WI38 (cell line): ENCODE measurements at regions not wholly inside any gene's neighbourhood (a gene's known extent, or its start where the extent isn't known, plus 50 kb on each side); places are given as distances from the start of the nearest gene placed in this dataset.

Experiments used
- H3K4me3 ChIP-seq: 2 replicates; pipeline ENCODE4 v1.5.1; 2011; ENCODE audit warnings: low read depth, mild to moderate bottlenecking, control low read depth, low read length
- TF ChIP-seq, protein P1 (sequence below): IDR thresholded peaks from 2 replicates; pipeline ENCODE4 v1.5.1; 2012; ENCODE audit warnings: low read depth, mild to moderate bottlenecking, control low read depth, low read length

DNA sequence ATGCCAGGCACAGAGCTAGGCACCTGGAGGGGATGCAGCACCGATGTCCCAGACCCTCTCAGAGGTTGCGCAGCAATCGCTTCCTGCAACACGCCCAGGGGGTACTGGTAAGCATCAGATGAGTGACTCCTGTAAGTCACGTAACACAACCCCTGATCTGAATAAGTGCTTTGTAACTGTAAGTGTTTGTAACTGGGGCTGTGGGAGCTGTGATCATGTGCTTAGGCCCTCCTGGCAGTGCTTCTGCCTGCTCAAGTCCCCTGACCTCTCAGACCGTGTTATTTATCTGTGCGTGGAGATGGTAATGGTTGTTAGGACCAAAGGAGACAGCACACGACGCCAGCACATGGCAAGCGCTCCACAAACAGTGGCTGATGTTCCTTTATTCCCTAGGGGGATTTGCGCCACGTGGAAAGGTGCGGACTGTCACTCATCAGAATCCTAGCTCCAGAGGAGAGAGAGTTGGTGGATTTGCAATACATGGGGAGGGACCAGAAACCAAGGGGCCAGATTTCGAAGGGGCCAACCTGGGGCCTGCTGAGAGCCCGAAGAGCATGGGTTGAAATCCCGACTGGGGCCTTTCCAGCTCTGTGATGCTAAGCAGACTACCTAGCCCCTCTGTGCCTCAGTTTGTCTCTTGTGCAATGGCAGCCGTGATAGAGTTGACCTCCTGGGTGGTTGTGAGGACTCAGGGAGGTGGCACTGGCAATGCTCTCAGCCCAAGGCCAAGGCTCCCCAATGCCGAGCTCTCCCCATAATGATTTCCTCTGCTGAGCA lies 151.8 kb downstream of the IRF8 start:
- H3K4me3 ChIP-seq: no peak overlapping the region
- TF ChIP-seq, protein P1, sequence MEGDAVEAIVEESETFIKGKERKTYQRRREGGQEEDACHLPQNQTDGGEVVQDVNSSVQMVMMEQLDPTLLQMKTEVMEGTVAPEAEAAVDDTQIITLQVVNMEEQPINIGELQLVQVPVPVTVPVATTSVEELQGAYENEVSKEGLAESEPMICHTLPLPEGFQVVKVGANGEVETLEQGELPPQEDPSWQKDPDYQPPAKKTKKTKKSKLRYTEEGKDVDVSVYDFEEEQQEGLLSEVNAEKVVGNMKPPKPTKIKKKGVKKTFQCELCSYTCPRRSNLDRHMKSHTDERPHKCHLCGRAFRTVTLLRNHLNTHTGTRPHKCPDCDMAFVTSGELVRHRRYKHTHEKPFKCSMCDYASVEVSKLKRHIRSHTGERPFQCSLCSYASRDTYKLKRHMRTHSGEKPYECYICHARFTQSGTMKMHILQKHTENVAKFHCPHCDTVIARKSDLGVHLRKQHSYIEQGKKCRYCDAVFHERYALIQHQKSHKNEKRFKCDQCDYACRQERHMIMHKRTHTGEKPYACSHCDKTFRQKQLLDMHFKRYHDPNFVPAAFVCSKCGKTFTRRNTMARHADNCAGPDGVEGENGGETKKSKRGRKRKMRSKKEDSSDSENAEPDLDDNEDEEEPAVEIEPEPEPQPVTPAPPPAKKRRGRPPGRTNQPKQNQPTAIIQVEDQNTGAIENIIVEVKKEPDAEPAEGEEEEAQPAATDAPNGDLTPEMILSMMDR: no peak

DNA sequence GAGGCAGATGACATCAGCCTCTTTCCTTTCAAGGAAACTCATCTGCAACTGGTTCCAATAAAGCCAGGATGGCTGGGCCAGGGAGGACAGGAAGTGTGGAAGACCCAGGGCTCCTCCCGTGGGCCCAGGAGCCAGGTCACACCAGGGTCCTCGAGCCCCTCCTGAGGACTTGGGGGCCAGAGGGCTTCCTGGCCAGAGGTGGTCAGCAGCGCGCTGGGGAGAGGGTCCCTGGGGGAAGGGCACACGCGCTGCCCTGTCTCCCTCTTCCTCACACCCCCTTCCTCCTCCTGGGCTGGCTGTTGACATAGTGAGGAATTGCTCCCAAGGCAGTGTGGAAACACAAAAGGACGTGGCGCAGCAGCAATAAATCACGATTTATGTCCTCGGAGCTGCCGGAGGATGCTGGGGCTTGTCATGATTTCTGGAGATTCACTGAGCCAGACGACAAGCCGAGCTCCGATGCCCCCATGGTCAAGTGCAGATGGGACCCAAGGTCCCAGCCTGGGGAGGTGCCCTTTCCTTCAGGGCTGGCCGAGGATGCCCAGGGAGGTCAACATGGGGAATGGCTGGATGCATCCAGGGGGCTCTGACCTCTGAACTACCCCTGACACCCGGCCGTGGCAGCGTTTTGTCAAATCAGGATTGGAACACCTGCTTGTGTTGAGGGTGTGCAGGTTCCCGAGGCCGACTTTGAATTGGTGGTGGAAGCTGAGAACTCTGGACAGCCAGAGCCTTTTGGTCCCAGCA lies 152.6 kb downstream of the IRF8 start:
- TF ChIP-seq, protein P1: no peak
- no peak overlapping the region for H3K4me3 ChIP-seq

DNA sequence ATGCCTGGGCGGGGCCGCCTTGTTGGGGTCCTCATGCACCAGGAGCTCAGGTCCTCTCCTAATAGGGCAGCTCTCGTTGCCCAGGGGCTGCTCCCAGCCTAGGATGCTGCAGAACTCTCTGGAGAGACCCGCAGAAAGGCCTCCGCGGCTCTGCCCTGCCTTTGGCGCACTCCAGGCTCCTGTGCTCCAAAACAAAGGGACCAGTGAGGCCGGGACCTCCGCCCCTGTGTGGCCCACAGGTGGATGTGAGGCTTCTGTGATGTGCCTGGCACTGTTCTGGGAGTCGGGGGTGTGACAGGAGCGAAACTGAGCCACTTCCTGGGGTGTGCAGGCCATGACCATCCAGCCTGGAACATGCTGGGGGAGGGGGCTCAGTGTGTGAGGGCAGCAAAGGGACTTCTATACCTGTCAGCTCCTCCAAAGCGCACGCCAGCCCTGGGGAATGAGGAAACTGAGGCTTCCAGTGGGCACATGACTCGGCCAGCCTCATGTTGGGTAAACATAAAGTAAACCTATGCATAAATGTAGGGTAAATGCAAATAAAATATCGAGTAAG lies 153.2 kb downstream of the IRF8 start:
- no peak overlapping the region for H3K4me3 ChIP-seq
- TF ChIP-seq, protein P1: no peak

DNA sequence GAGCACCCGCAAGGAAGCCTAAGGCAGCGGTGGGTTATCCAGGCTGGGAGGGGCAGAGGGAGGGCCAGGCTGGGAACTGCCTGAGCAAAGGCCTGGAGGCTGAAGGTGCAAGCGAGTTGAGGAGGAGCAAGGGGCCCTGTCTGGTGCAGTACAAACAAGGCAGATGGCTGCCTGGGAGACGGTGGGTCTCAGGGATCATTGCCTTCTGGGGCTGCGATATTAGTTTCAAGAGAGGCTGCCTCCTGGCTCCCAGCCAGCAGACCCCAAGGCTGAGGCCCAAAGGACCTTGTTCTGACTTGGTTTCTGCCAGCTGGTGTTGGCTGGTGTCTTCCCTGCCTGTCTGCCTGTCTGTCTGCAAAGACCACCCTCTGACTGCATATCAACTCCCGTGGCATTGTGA lies 154.0 kb downstream of the IRF8 start:
- TF ChIP-seq, protein P1: no peak
- no peak overlapping the region for H3K4me3 ChIP-seq

DNA sequence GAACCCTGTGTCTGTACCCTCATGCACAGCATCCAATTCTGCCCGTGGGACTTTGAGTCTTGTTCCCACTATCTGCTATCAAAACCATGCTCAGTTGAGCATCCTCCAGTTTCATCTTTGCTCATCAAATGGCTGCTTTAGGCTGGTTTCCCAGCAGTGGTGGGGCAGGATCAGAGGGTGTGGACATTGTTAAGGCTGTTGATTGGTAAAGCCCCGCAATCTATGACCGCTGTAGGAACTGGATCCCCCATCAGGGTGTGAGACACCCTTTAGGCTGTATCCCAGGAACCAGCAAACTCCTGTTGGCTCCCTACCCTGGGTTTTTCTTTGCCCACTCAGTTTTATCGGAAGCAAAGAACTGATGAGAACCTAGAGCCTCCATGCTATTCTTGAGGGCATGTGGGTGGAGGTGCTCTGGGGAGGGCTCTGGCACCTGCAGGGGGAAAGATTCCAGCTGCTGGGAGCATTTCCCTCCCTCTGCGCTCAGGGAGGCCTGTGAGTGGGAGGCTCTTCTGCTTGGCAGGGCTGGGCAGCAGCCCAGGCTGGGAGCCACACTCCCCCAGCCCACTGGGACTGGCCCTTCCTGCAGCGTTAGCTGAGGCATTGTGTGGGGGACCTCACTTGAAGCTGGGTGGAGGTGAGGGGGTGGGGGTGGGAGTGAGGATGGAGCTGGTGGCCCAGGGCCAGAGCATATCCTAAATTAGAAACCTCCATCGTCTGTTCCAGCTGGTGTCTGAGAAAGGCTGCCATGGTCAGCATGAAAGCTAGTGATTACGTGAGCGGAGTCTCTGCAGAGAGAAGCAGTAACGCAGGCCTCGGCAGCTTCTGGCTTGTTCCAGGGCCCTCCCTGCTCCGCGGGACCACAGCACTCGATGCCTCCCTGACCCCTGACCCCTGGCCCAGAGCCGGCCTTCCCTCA lies 160.6 kb downstream of the IRF8 start:
- TF ChIP-seq, protein P1: no peak
- no peak overlapping the region for H3K4me3 ChIP-seq

DNA sequence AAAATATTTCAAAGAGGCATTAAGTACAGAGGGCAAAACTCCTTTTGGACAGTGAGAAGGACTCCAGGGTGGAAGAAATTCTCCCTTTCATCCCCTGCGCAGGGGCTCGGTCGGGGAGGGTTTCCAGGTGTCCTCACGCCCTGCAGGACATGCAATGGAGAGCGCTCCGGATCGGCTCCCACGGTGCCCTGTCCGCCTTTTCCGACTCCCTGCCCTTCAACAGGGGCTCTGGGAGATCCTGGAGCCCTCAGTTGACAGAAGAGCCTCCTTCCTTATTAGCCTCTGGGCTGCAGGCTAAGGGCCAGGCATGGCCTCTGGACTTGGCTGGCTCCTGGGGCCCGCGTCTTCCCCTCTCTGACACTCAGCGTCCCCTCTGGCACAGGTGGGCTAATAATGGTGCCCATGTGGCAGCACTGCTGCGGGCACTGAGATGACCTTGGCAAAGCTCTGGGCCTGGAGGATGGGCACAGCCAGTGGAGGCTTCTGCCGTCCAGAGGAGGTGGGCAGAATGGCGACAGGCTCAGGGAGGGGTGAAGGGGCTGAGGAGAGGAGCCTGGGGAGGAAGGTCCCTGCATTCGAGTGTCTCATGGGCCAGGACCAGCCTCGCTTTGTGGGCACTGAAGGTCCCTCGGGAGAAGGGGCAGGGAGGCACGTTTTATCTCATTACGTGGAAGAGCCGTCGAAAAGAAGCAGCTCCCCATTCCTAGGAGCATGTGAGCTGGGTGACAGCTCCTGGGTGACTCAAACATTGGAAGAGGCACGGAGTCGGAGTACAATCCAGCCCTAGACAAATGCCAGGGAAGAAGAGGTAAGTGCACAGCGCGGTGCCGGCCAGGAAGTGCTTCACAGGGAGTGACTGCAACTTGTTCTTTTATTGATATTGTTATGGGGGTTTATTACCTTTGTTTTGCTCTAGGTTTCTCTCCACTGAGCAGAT lies 161.7 kb downstream of the IRF8 start:
- TF ChIP-seq, protein P1: no peak
- H3K4me3 ChIP-seq: no peak overlapping the region
